Motor neuron (in vitro differentiated cells): ENCODE measurements at regions not wholly inside any gene's neighbourhood (a gene's known extent, or its start where the extent isn't known, plus 50 kb on each side); places are given as distances from the start of the nearest gene placed in this dataset.

ENCODE experiments used
- ATAC-seq, 8 experiments: fragments of 200-7000 bp; cut with Tn5 transposase; replicated peaks in 6 of 8; 2 replicates each; pipeline ENCODE4 v1.8.0; 2021; ENCODE audit warnings: mild to moderate bottlenecking in 8 of 8, moderate library complexity in 8 of 8
- H3K27ac ChIP-seq, 2 donors: fragments of 250-450 bp; sonication (Bioruptor Pico); 2 replicates each; pipeline ENCODE4 v1.9.0; 2021; ENCODE audit warnings: antibody characterized with exemption in 2 of 2, mild to moderate bottlenecking in 2 of 2, moderate library complexity in 1 of 2
- H3K4me1 ChIP-seq, 2 donors: fragments of 250-450 bp; sonication (Bioruptor Pico); replicated peaks in 1 of 2; 2 replicates each; pipeline ENCODE4 v1.6.1; 2021; ENCODE audit warnings: antibody characterized with exemption in 2 of 2, mild to moderate bottlenecking in 2 of 2, moderate library complexity in 1 of 2
- H3K4me3 ChIP-seq, 5 donors: fragments of 250-450 bp; sonication (Bioruptor Pico); 2 replicates each; pipeline ENCODE4 v1.9.0; 2021; ENCODE audit warnings: antibody characterized with exemption in 5 of 5, mild to moderate bottlenecking in 5 of 5, moderate library complexity in 4 of 5
- WGBS, 10 experiments: fragments of 450-650 bp; shearing (Covaris generic); methylation state at CpG; one replicate each; pipeline ENCODE4 v1.0.0; 2022; 5-methylcytosine and 5-hydroxymethylcytosine counted together
- in situ Hi-C, 9 experiments: fragments of 400-800 bp; cut with MboI; loops; one replicate each; pipeline ENCODE4 v1.15.0; 2021; ENCODE audit warnings: low sequenced_read_pairs in 9 of 9, low pct_unique_long_range_greater_than_20kb in 2 of 9; ENCODE audit not compliant: unreplicated experiment in 9 of 9

DNA sequence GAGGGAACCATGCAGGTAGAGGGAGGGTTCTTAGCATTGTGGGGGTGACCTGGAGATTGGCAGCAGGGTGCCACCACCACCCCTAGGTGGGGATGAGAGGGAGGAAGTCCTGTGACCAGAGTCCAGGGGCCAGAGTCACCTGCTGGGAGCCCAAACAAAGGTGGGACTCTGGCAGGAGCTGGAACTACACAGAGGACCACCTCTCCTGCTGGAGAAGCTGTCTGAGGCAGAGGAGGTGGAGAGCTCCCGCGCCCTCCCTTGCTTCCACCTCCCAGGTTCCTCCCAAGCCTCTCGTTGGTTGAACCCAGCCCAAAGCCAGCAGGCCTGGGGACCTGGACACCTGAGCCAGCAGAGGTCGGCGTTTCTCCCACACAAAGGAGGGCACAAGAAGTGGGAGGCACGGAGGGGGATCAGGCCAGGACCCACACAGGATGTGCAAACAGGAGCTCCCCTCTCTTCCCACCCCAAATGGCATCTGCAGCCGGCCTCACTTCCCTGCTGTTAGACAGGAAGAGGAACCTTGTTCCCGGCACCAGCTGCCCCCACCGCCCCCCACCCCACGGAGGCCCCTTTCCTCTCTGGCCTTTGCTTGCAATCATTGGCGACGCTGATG, 154.6 kb downstream of the SEC14L1 start:
- whole genome bisulfite sequencing, 10 experiments: 70 to 100% methylated on average over 1 to 2 of the region's 12 CpGs; no CpG with 5 or more reads in 8 of the 10 experiments
- Histone ChIP-seq H3K4me1 (no peaks in the 10 kb centered on the region), H3K27ac (no peak overlapping the region), H3K4me3 (no peak overlapping the region)
- in situ Hi-C loops: no loop called here
- ATAC-seq: peak in 1 of 8 experiments; percentile 10

DNA sequence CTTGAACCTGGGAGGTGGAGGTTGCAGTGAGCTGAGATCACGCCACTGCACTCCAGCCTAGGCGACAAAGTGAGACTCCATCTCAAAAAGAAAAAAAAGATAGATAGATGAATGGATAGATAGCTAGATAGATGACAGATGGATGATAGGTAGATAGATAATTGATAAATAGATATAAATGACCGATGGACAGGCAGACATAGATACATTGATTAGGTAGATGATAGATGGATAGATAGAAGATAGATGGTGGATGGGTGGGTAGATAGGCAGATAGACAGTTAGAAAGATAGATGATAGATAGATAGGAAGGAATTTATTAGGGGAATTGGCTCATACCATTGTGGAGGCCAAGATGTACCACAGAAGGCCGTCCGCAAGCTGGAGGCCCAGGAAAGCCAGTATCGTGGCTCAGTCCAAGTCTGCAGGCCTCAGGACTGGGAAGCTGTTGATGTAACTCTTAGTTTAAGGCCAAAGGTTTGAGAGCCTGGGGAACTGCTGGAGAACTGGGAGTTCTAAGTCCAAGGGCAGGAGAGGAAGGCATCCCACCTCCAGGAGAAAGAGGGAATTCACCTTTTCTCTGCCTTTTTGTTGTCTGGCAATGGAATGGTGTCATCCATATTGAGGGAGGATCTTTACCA, 156.1 kb downstream of the SEC14L1 start:
- H3K4me1 ChIP-seq: no peaks in the 10 kb centered on the region
- in situ Hi-C loops: no loop called here
- ATAC-seq: no peak
- no peak overlapping the region for H3K4me3 ChIP-seq
- no peak overlapping the region for H3K27ac ChIP-seq
- 80 to 100% (median 88%) methylated on average over 1 to 5 of the region's 6 CpGs; no CpG with 5 or more reads in 1 of the 10 experiments for WGBS, 10 experiments

DNA sequence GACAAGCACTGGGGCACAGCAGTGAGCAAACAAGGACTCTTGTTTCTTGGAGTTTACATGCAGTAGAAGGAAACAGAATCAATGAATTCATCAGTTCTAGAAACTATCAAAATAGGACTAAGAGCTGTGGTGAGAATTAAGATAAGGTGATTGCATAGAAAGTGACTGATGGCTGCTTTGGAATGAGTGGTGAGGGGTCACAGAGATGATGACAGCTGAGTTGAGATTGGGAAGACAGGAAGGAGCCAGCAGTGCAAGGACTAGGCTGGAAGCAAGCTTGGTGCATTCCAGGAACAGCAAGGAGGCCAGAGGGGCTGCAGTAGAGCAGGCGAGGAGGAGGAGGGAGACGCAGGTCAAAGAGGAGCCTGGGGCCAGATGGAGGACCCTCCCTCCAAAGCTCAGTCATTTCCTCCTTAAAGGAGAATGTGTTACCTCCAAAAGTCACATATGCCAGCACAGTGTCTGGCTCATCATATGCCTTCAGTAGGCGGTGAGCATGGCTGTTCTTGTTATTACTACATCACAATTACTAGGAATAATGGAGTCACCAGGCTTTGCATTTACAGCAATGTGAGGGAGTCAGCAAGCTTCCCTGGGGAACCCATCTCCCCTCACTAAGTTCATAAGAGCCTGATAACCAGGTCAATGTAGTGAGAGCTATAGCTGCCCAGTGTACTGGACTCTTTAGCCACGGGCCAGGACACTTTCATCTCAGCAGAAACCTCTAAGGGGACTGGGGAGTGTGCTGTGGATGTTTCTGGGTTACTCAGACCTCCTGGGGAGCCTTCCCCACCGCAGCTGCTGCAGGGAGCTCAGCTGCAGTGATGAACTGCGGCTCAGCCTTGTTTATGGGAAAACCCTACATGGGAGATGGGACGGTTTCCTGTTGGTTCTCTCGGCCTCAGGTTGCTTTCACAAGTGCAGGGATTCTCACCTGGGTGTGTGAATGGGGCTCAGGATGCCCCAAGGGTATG, 157.2 kb downstream of the SEC14L1 start:
- in situ Hi-C loops: no loop called here
- no peaks in the 10 kb centered on the region for H3K4me1 ChIP-seq
- no peak overlapping the region for H3K4me3 ChIP-seq
- ATAC-seq: no peak
- H3K27ac ChIP-seq: no peak overlapping the region
- WGBS, 10 experiments: 48 to 100% (median 65%) methylated on average over 1 to 4 of the region's 8 CpGs; no CpG with 5 or more reads in 2 of the 10 experiments

DNA sequence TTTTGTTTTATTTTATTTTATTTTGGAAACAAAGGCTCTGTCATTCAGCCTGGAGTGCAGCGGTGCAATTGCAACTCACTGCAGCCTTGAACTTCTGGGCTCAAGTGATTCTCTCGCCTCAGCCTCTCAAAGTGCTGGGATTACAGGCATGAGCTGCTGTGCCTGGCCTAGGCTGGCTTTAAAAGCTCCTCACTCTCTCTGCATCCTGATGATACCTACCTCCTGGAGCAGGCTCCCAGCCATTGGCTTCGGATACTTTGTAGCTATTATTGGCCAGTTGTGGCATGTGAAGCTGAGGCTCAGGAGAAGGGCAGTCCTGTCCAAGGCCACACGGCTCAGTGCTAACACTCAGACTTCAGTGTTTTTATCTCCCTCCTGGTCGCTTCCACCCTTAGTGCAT, 158.0 kb downstream of the SEC14L1 start:
- 50 to 100% (median 86%) methylated on average over 1 to 5 of the region's 5 CpGs; no CpG with 5 or more reads in 1 of the 10 experiments for WGBS, 10 experiments
- Histone ChIP-seq H3K4me1 (no peaks in the 10 kb centered on the region), H3K4me3 (no peak overlapping the region), H3K27ac (no peak overlapping the region)
- in situ Hi-C loops: no loop called here
- ATAC-seq: no peak

DNA sequence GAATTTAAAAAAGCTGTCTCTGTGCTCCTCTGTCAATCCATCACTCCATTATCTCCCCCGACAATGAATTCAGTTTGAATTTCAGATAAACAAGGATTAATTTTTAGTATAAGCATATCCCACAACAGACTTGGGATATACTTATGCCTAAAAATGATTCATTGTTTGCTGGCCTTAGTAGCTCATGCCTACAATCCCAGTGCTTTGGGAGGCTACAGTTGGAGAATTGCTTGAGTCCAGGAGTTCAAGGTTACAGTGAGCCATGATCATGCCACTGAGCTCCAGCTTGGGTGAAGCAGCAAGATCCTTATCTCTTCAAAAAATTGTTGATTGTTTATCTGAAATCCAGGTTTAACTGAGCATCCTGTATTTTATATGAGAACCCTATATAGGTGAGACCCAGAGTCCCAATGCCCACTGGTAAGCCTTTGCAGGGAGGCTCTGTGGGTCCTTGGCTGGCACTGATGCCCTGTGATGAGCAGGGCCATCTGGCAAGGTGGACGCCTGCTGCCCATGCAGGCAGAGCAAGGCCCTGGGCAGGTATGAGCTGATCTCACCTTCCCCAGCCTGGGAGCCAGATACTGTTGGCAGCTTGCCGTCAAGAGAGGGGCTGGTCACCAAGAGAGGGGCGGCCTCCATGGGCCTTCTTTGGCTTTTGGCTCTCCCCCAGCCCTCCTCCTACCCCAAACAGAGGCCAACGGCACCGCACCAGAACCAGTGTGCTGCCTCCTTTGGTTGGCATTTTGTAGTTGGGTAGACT, 158.7 kb downstream of the SEC14L1 start:
- in situ Hi-C loops: no loop called here
- WGBS, 10 experiments: 60 to 100% (median 100%) methylated on average over 1 to 5 of the region's 6 CpGs; no CpG with 5 or more reads in 5 of the 10 experiments
- H3K27ac ChIP-seq: no peak overlapping the region
- H3K4me1 ChIP-seq: peaks cover under 1 to 1% of the 10 kb centered on the region in 2 donors
- no peak for ATAC-seq
- no peak overlapping the region for H3K4me3 ChIP-seq

DNA sequence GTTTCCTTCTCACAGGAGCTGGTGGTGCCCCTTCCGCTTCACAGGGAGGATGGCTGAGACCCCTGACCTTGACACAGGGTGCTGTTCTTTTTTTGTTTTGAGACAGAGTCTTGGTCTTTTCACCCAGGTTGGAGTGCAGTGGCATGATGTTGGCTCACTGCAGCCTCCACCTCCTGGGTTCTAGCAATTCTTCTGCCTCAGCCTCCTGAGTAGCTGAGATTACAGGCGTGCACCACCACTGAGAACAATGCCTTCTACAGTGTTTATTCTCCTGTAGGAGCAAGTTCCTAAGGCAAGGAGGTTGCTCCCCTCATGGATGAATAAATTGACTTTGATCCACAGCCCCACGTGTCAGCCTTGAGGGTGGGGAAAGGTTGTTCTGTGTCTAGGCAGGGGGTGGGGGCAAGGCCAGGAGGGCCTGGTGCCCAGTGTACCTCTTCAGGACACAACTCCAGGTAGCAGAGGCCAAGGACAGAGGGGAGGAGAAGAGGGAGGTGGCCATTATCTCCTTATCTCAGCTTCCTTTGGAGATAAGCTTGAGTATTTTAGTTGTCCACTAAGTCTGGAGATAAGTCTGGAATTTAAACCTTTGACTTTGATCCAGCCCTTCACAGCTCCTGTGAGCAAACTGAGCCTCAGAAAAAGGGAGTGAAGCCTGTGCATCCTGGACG, 159.4 kb downstream of the SEC14L1 start:
- peaks cover 3 to 4% of the 10 kb centered on the region in 2 donors for H3K4me1 ChIP-seq
- H3K27ac ChIP-seq: no peak overlapping the region
- no peak for ATAC-seq
- H3K4me3 ChIP-seq: no peak overlapping the region
- WGBS, 10 experiments: 50 to 100% (median 80%) methylated on average over 1 to 2 of the region's 4 CpGs; no CpG with 5 or more reads in 7 of the 10 experiments
- in situ Hi-C loops: no loop called here

DNA sequence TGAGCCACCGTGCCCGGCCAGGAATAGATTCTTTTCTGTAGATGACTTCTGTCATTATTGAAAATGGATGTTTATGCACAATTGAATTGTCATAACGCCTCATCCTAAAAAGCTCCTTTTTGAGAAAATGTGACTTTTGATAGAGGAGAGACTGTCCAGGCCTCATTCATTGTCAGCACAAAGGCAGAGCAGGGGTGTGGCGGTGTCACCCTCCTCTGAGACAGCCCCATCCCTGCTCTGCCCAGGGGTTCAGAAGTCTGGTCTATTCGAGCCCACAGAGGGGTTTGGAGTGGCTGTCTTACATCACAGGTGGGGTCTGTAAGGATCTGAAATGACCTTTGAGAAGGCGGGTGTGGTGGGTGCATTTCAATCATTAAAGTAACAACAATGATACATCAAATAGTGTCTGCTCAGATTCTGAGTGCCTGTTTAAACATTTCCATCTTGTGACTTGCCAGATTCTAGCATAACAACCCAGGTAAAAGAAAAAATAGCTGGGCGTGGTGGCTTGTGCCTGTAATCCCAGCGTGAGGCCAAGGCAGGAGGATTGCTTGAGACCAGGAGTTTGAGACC, 161.0 kb downstream of the SEC14L1 start:
- 38 to 100% (median 76%) methylated on average over 2 to 6 of the region's 8 CpGs; no CpG with 5 or more reads in 1 of the 10 experiments for WGBS, 10 experiments
- no peak for ATAC-seq
- Histone ChIP-seq H3K27ac (no peak overlapping the region), H3K4me1 (peaks cover 4 to 5% of the 10 kb centered on the region in 2 donors), H3K4me3 (no peak overlapping the region)
- in situ Hi-C loops: no loop called here

DNA sequence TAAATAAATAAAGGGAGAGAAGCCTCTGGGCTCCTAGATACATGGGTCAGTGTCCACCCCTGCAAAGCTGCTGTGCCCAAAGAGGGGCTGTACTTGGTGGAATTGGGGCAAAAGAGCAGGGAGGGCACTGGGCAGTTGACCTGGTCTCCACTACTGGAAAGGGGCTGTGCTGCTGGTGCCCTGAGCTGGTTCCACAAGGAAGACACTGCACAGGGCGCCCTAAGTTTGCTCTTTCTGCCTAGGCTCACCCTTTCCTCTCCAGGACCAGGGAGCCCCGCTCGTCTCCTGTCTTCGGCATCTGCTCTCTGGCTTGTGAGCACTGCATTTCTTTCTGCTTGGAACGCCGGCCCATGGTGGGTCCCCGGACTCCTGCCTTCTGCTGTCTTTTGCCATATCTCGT, 161.9 kb downstream of the SEC14L1 start:
- in situ Hi-C loops: no loop called here
- 84 to 100% (median 97%) methylated on average over 2 to 8 of the region's 8 CpGs; no CpG with 5 or more reads in 4 of the 10 experiments for WGBS, 10 experiments
- Histone ChIP-seq H3K4me1 (peaks cover 4 to 8% of the 10 kb centered on the region in 2 donors), H3K4me3 (no peak overlapping the region), H3K27ac (no peak overlapping the region)
- no peak for ATAC-seq

DNA sequence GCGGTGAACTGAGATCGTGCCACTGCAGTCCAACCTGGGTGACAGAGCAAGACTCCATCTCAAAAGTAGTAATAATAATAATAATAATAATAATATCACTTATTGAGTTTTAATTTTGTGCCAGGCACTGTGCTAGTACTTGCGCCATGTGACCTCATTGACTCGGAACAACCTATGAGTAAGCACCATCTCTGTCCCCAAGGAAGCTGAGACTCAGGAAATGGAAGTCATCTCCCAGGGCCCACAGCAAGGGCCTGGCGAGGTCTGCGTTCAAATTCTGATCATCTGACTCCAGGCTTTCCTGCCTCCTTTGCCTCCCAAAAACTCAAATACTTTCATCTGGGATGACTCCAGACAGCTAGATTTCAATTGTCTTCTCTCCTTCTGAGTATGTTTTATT, 162.9 kb downstream of the SEC14L1 start:
- H3K27ac ChIP-seq: no peak overlapping the region
- in situ Hi-C loops: no loop called here
- peak in 1 of 8 experiments; percentile 12 for ATAC-seq
- peaks cover 4 to 8% of the 10 kb centered on the region in 2 donors for H3K4me1 ChIP-seq
- H3K4me3 ChIP-seq: no peak overlapping the region
- 32 to 100% (median 92%) methylated on average over 2 to 6 of the region's 6 CpGs; no CpG with 5 or more reads in 1 of the 10 experiments for WGBS, 10 experiments

DNA sequence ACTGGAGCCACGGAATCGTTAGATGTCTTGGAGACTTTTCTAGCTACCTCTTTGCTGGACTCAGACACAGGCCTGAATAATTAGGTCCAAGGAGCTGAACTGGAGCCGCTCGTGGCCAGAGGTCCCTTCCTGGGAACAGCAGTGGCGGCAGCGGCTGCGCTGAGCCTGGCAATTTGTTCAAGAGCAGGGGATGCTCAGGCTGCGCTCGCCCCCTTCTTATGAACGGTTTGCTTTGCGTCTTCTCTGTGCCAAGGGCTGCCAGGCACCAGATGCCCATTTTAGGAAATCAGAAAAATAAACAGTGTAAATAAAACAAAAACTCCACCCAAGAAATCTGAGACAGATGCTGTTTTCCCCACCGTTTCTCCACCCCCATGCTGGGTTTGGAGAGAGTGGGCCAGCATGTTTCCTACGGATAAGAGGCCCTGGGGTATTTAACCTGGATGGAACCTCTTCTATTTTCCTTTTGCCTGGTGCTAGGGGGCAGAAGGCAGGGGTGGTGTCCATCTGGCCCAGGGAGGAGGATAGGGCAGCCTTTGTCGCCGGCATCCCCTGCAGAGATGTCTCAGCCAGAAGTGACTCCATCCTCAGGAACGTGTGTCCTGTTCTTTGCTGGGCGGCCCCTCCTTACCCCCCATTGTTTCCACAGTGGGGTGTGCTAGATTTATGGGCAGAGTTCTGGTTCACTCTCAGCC, 163.4 kb downstream of the SEC14L1 start:
- whole genome bisulfite sequencing, 10 experiments: 6 to 94% (median 57%) methylated on average over 1 to 8 of the region's 17 CpGs; no CpG with 5 or more reads in 2 of the 10 experiments
- Histone ChIP-seq H3K4me1 (peaks cover 4 to 8% of the 10 kb centered on the region in 2 donors), H3K4me3 (no peak overlapping the region), H3K27ac (no peak overlapping the region)
- ATAC-seq: peak in 6 of 8 experiments; percentile 14 to 62 (median 22)
- in situ Hi-C loops: no loop called here

DNA sequence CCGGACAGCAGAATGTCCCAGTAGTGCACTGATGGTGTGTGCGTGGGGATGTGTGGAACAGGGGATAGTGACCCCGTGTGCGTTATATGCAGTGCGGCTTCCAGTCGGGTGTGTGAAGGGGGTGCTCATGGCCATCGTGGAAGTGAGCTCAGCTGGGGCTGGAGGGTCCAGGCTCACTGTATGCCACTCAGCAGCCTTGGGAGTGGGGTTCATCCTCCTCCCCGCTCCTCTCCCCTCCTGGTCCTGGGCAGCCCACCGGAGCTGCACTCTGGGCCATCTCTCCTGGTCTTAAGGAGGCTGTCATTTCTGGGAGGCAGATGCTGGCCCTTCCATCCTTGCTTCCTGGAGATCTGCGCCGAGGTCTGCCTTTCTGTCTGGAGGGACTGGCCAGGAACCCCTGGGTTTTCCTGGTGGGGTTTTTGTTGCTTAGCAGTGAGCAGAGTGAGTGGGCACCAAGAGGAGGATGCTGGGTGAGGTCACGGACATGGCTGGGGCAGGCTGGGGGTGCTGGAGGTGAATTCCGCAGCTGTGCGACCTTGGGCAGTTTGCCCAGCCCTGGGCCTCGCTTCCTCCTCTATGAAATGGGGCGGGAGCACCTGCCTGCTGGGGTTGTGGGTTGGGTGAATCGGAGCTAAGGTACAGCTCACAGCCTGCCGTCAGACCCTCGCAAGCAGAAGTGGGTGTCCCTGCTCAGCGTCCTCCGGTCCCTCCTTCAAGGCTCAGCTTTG, 164.1 kb downstream of the SEC14L1 start:
- peaks cover 4 to 8% of the 10 kb centered on the region in 2 donors for H3K4me1 ChIP-seq
- 60 to 100% (median 68%) methylated on average over 1 to 12 of the region's 21 CpGs; no CpG with 5 or more reads in 6 of the 10 experiments for WGBS, 10 experiments
- H3K4me3 ChIP-seq: no peak overlapping the region
- peak in 5 of 8 experiments; percentile 12 to 34 (median 17) for ATAC-seq
- in situ Hi-C loops: no loop called here
- no peak overlapping the region for H3K27ac ChIP-seq
